KMS-11 (cell line): ENCODE measurements at regions not wholly inside any gene's neighbourhood (a gene's known extent, or its start where the extent isn't known, plus 50 kb on each side); places are given as distances from the start of the nearest gene placed in this dataset.
"Not testable (repeated sequence)": the region's sequence is repeated elsewhere in the genome, so short reads cannot be mapped to it uniquely, and the experiment has no call there.

Source experiments
- H2AFZ ChIP-seq: fragments of 200-600 bp; sonication (generic); 2 replicates; pipeline ENCODE4 v1.6.1; 2016; ENCODE audit warnings: antibody characterized with exemption, mixed run types, low read depth
- H3K27ac ChIP-seq: fragments of 200-600 bp; sonication (generic); 2 replicates; pipeline ENCODE4 v1.6.1; 2016; ENCODE audit warnings: mild to moderate bottlenecking, mixed run types
- H3K27me3 ChIP-seq: fragments of 200-600 bp; sonication (generic); 2 replicates; pipeline ENCODE4 v1.6.1; 2017; ENCODE audit warnings: mild to moderate bottlenecking, low read depth, mixed run types, moderate library complexity; ENCODE audit not compliant: insufficient read depth
- H3K36me3 ChIP-seq: fragments of 200-600 bp; sonication (generic); 2 replicates; pipeline ENCODE4 v1.6.1; 2017; ENCODE audit warnings: mild to moderate bottlenecking, mixed run types; ENCODE audit not compliant: insufficient read depth
- H3K4me1 ChIP-seq: fragments of 200-600 bp; sonication (generic); 2 replicates; pipeline ENCODE4 v1.6.1; 2016; ENCODE audit warnings: mild to moderate bottlenecking, low read depth, mixed run types; ENCODE audit not compliant: poor library complexity, severe bottlenecking
- H3K4me2 ChIP-seq: fragments of 200-600 bp; sonication (generic); 2 replicates; pipeline ENCODE4 v1.7.0; 2016; ENCODE audit warnings: mild to moderate bottlenecking, mixed run types
- H3K4me3 ChIP-seq: fragments of 200-600 bp; sonication (generic); IDR thresholded peaks from 2 replicates; pipeline ENCODE4 v1.6.1; 2017; ENCODE audit warnings: low read depth, low read length, mixed read lengths; ENCODE audit not compliant: insufficient read depth
- H3K79me2 ChIP-seq: fragments of 200-600 bp; sonication (generic); 2 replicates; pipeline ENCODE4 v1.6.1; 2016; ENCODE audit warnings: low read depth, mixed run types; ENCODE audit not compliant: insufficient read depth
- H3K9ac ChIP-seq: fragments of 200-600 bp; sonication (generic); 2 replicates; pipeline ENCODE4 v1.6.1; 2016; ENCODE audit warnings: mild to moderate bottlenecking, mixed run types
- H4K20me1 ChIP-seq: fragments of 200-600 bp; sonication (generic); 2 replicates; pipeline ENCODE4 v1.6.1; 2016; ENCODE audit warnings: mild to moderate bottlenecking, mixed run types; ENCODE audit not compliant: insufficient read depth
- TF ChIP-seq, protein P1 (sequence below): fragments of 200-600 bp; sonication (generic); conservative IDR thresholded peaks from 2 replicates; pipeline ENCODE4 v1.6.1; 2017; ENCODE audit warnings: low read depth, mild to moderate bottlenecking, antibody characterized with exemption, low read length, moderate library complexity, mixed read lengths

DNA sequence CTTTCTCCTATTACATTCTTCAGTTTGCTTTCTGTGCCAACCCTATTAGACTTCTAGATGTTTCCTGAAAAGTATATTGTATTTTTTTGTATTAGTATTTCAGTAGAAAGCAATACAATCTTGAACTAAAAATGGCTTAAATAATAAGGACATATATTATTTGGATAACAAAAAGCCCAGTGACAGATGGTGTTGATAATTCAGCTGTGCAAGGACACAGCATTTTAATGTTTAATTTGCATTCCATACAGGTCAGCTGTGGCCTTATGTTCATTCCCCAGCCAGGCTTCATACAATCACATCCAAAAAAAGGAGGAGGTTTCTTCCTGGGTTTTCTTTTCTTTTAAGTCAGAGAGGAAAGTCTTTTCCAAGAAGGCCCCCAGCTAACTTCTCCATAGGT, 236.9 kb downstream of the CD109 start:
- TF ChIP-seq, protein P1, sequence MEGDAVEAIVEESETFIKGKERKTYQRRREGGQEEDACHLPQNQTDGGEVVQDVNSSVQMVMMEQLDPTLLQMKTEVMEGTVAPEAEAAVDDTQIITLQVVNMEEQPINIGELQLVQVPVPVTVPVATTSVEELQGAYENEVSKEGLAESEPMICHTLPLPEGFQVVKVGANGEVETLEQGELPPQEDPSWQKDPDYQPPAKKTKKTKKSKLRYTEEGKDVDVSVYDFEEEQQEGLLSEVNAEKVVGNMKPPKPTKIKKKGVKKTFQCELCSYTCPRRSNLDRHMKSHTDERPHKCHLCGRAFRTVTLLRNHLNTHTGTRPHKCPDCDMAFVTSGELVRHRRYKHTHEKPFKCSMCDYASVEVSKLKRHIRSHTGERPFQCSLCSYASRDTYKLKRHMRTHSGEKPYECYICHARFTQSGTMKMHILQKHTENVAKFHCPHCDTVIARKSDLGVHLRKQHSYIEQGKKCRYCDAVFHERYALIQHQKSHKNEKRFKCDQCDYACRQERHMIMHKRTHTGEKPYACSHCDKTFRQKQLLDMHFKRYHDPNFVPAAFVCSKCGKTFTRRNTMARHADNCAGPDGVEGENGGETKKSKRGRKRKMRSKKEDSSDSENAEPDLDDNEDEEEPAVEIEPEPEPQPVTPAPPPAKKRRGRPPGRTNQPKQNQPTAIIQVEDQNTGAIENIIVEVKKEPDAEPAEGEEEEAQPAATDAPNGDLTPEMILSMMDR: no peak

DNA sequence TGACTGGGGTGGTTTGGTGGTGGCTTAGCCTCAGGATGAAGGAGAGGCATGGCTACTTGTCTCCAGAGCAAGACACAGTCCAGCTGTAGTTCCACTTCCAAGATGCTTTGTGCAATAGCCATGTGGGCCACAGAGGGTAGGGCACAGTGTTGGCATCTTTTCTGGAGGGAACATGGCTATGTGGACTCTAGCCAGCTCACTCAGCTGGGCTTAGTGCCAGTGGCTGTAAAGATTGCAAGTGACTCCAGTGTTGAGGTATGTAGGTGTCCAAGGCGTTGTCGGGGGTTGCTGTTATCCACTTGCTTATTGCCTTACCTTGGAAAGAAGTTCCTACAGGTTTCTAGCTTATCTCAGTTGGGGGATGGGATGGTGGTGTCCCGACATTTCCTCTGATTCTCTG, 233.4 kb downstream of the CD109 start:
- TF ChIP-seq, protein P1: no peak
- no peak overlapping the region for H3K27ac ChIP-seq
- no peak overlapping the region for H3K4me2 ChIP-seq
- no peaks in the 10 kb centered on the region for H3K4me1 ChIP-seq
- H3K9ac ChIP-seq: no peak overlapping the region
- H4K20me1 ChIP-seq: no peaks in the 10 kb centered on the region
- H3K36me3 ChIP-seq: no peaks in the 10 kb centered on the region
- H3K79me2 ChIP-seq: no peaks in the 10 kb centered on the region
- H3K27me3 ChIP-seq: no peaks in the 10 kb centered on the region
- H2AFZ ChIP-seq: no peak overlapping the region
- no peak overlapping the region for H3K4me3 ChIP-seq

More for the DNA sequence above, 236.9 kb downstream of the CD109 start:
- Histone ChIP-seq H3K36me3 (no peaks in the 10 kb centered on the region), H3K4me1 (no peaks in the 10 kb centered on the region), H2AFZ (no peak overlapping the region), H3K79me2 (no peaks in the 10 kb centered on the region), H3K9ac (no peak overlapping the region), H3K4me3 (no peak overlapping the region), H3K27ac (no peak overlapping the region), H3K4me2 (no peak overlapping the region), H4K20me1 (no peaks in the 10 kb centered on the region), H3K27me3 (no peaks in the 10 kb centered on the region)

DNA sequence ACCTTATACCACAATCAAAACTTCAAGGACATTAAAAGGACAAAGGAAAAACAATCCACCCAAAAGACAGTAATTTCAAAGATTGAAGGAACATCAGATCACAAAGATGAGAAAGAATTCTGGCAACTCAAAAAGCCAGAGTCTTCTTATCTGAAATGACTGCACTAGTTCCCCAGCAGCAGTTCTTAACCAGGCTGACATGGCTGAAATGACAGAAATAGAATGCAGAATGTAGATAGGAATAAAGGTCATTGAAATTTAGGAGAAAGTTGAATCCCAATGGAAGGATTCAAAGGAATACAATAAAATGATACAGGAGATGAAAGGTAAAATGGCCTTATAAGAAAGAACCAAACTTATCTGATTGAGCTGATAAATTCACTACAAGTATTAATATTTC, 231.4 kb downstream of the CD109 start:
- H3K4me1 ChIP-seq: no peaks in the 10 kb centered on the region
- no peak overlapping the region for H3K9ac ChIP-seq
- TF ChIP-seq, protein P1: no peak
- no peaks in the 10 kb centered on the region for H3K79me2 ChIP-seq
- no peak overlapping the region for H2AFZ ChIP-seq
- no peaks in the 10 kb centered on the region for H3K36me3 ChIP-seq
- H3K27me3 ChIP-seq: no peaks in the 10 kb centered on the region
- H4K20me1 ChIP-seq: no peaks in the 10 kb centered on the region
- H3K4me3 ChIP-seq: no peak overlapping the region
- H3K4me2 ChIP-seq: no peak overlapping the region
- no peak overlapping the region for H3K27ac ChIP-seq

DNA sequence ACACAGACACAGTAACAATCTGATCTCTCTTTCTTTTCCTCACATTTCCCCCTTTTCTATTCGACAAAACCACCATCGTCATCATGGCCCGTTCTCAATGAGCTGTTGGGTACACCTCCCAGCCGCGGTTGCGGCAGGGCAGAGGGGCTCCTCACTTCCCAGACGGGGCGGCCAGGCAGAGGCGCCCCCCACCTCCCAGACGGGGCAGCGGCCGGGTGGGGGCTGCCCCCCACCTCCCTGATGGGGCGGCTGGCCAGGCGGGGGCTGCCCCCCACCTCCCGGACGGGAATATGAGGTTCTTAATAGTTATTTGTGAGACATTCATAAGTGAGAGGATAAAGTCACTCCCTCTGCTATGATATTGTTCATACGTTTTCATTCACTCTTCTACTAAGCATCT, 229.7 kb downstream of the CD109 start:
- H3K4me1 ChIP-seq, H3K36me3 ChIP-seq, H3K79me2 ChIP-seq, H3K27ac ChIP-seq, H3K4me2 ChIP-seq, H2AFZ ChIP-seq, H3K4me3 ChIP-seq, H3K9ac ChIP-seq, H4K20me1 ChIP-seq, H3K27me3 ChIP-seq: not testable (repeated sequence)

DNA sequence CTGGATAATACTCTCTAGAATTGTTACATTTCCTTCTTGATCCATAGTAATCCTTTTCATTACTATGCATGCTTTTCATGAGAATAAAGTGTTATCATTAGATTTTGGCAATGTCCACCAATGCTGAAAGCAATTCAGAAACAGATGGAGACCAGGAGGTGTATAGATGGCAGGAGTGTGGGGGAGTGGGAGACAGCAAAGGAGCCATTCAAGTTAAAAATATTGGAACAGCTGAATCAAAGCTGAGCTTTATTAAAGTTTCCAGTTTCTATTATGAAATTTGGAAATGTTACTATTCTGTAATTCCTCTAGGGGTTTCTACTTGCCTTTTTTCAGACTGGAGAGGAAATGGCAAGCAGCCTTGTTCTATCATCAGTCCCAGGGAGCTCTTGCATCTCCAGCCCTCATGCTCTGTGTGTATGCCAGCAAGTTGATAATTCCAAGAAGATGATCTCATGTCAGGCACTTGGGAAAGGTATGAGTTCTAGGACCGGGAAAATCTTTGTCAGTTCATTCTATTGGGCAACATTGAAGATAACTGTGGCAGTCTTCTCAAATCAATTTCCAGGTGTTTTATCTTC, 228.0 kb downstream of the CD109 start:
- Histone ChIP-seq H3K4me1 (no peaks in the 10 kb centered on the region), H2AFZ (no peak overlapping the region), H3K4me3 (no peak overlapping the region), H3K79me2 (no peaks in the 10 kb centered on the region), H3K9ac (no peak overlapping the region), H4K20me1 (no peaks in the 10 kb centered on the region), H3K27ac (no peak overlapping the region), H3K4me2 (no peak overlapping the region), H3K27me3 (no peaks in the 10 kb centered on the region), H3K36me3 (no peaks in the 10 kb centered on the region)
- TF ChIP-seq, protein P1: no peak
